Hepatocyte (in vitro differentiated cells): ENCODE measurements at regions not wholly inside any gene's neighbourhood (a gene's known extent, or its start where the extent isn't known, plus 50 kb on each side); places are given as distances from the start of the nearest gene placed in this dataset.

Experiments used
- DNase-seq: peaks from one replicate; pipeline ENCODE4 v3.0.0-alpha.2; 2016; ENCODE audit warnings: low spot score
- H2AFZ ChIP-seq: fragments of 200-600 bp; sonication (generic); 2 replicates; pipeline ENCODE4 v1.6.0; 2016; ENCODE audit warnings: antibody characterized with exemption, mild to moderate bottlenecking
- H3K27ac ChIP-seq: fragments of 200-600 bp; sonication (generic); 2 replicates; pipeline ENCODE4 v1.5.1; 2016; ENCODE audit warnings: mild to moderate bottlenecking
- H3K27me3 ChIP-seq: fragments of 200-600 bp; sonication (generic); 2 replicates; pipeline ENCODE4 v1.6.1; 2016
- H3K36me3 ChIP-seq: fragments of 200-600 bp; sonication (generic); replicated peaks from 2 replicates; pipeline ENCODE4 v1.5.1; 2016; ENCODE audit warnings: low read depth; ENCODE audit not compliant: insufficient read depth
- H3K4me1 ChIP-seq: fragments of 200-600 bp; sonication (generic); 2 replicates; pipeline ENCODE4 v1.5.1; 2016; ENCODE audit warnings: mild to moderate bottlenecking, moderate library complexity; ENCODE audit not compliant: insufficient read depth
- H3K4me2 ChIP-seq: fragments of 200-600 bp; sonication (generic); 2 replicates; pipeline ENCODE4 v1.6.0; 2016
- H3K4me3 ChIP-seq: fragments of 200-600 bp; sonication (generic); 2 replicates; pipeline ENCODE4 v1.5.1; 2016; ENCODE audit warnings: mild to moderate bottlenecking
- H3K79me2 ChIP-seq: fragments of 200-600 bp; sonication (generic); 2 replicates; pipeline ENCODE4 v1.6.0; 2017; ENCODE audit warnings: mild to moderate bottlenecking
- H3K9me2 ChIP-seq: fragments of 200-600 bp; sonication (generic); replicated peaks from 2 replicates; pipeline ENCODE4 v1.6.0; 2017; ENCODE audit warnings: mild to moderate bottlenecking; ENCODE audit not compliant: insufficient read depth
- H3K9me3 ChIP-seq: fragments of 200-600 bp; sonication (generic); 2 replicates; pipeline ENCODE4 v1.5.1; 2016; ENCODE audit warnings: low read depth, mild to moderate bottlenecking
- H4K20me1 ChIP-seq: fragments of 200-600 bp; sonication (generic); 2 replicates; pipeline ENCODE4 v1.6.0; 2016; ENCODE audit warnings: mild to moderate bottlenecking; ENCODE audit not compliant: insufficient read depth, poor library complexity, severe bottlenecking
- EZH2 ChIP-seq: fragments of 200-600 bp; sonication (generic); IDR thresholded peaks from 2 replicates; pipeline ENCODE4 v1.6.1; 2016; ENCODE audit warnings: antibody characterized with exemption, mild to moderate bottlenecking, borderline replicate concordance
- EZH2phosphoT487 ChIP-seq: fragments of 200-600 bp; sonication (generic); IDR thresholded peaks from one replicate; pipeline ENCODE4 v1.6.1; 2018; ENCODE audit warnings: antibody characterized with exemption, mild to moderate bottlenecking, low read depth, moderate library complexity; ENCODE audit not compliant: unreplicated experiment, severe bottlenecking
- WGBS: methylation state at CpG from one replicate; pipeline ENCODE4 v1.1.6; 2016; ENCODE audit warnings: low lambda C conversion rate; ENCODE audit errors: missing lambda C conversion rate; 5-methylcytosine and 5-hydroxymethylcytosine counted together
- TF ChIP-seq, protein P1 (sequence below): fragments of 200-600 bp; sonication (generic); IDR thresholded peaks from 2 replicates; pipeline ENCODE4 v1.5.1; 2016; ENCODE audit warnings: antibody characterized with exemption, mild to moderate bottlenecking; ENCODE audit not compliant: poor library complexity

DNA sequence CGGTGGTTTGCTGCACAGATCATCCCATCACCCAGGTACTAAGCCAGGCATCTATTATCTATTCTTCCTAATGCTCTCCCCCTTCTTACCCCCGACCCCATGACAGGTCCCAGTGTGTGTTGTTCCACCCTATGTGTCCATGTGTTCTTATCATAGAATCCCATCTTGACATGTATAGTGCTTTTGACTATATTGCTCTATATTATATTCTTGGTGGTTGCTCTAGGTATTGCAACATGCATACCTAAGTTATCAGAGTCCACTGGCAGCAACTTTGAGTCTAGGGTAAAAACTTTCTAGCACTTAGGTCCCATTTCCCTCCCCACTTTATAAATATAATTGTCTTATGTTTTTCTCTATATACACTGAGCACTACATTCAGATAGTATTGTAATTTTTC, 170.3 kb downstream of the TBX22 start:
- Histone ChIP-seq H3K27ac (no peak overlapping the region), H3K36me3 (no peaks in the 10 kb centered on the region), H3K27me3 (no peaks in the 10 kb centered on the region), H2AFZ (no peak overlapping the region), H3K4me1 (no peaks in the 10 kb centered on the region), H4K20me1 (no peaks in the 10 kb centered on the region), H3K4me3 (no peak overlapping the region), H3K79me2 (no peaks in the 10 kb centered on the region), H3K9me3 (no peaks in the 10 kb centered on the region), H3K4me2 (no peak overlapping the region), H3K9me2 (no peaks in the 10 kb centered on the region)
- DNase-seq, result no peak
- TF ChIP-seq, protein P1, sequence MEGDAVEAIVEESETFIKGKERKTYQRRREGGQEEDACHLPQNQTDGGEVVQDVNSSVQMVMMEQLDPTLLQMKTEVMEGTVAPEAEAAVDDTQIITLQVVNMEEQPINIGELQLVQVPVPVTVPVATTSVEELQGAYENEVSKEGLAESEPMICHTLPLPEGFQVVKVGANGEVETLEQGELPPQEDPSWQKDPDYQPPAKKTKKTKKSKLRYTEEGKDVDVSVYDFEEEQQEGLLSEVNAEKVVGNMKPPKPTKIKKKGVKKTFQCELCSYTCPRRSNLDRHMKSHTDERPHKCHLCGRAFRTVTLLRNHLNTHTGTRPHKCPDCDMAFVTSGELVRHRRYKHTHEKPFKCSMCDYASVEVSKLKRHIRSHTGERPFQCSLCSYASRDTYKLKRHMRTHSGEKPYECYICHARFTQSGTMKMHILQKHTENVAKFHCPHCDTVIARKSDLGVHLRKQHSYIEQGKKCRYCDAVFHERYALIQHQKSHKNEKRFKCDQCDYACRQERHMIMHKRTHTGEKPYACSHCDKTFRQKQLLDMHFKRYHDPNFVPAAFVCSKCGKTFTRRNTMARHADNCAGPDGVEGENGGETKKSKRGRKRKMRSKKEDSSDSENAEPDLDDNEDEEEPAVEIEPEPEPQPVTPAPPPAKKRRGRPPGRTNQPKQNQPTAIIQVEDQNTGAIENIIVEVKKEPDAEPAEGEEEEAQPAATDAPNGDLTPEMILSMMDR, result no peak
- TF ChIP-seq EZH2, result no peak
- TF ChIP-seq EZH2phosphoT487, result no peak
- 56% methylated on average over 2 of the region's 2 CpGs for WGBS

DNA sequence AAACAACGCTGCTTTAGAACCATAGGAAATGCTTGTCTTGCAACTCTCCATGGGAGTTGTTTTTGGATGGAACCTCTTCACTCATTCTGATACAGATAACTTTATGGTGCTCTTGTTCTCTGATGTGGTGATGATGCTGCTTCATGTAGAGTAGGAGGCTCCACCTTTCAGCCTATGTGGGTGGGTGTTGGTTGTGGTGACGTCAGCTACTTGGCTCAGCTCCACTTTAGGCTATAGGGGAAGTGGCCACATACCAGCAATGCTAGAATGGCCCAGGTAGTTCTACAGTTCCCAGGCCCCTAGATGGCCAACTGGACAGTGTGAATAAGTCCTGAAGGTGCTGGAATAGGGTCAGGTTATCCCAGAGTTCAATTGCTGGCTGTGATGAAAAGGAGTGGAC, 192.1 kb downstream of the TBX22 start:
- Histone ChIP-seq H4K20me1 (no peaks in the 10 kb centered on the region), H3K27ac (no peak overlapping the region), H3K27me3 (no peaks in the 10 kb centered on the region), H3K9me2 (no peaks in the 10 kb centered on the region), H3K79me2 (no peaks in the 10 kb centered on the region), H3K4me3 (no peak overlapping the region), H3K4me1 (no peaks in the 10 kb centered on the region), H3K9me3 (peaks cover 6% of the 10 kb centered on the region), H2AFZ (no peak overlapping the region), H3K4me2 (no peak overlapping the region), H3K36me3 (no peaks in the 10 kb centered on the region)
- no peak for DNase-seq
- no peak for TF ChIP-seq EZH2phosphoT487
- no peak for TF ChIP-seq EZH2
- TF ChIP-seq, protein P1, result no peak
- 81% methylated on average over 2 of the region's 2 CpGs for WGBS

DNA sequence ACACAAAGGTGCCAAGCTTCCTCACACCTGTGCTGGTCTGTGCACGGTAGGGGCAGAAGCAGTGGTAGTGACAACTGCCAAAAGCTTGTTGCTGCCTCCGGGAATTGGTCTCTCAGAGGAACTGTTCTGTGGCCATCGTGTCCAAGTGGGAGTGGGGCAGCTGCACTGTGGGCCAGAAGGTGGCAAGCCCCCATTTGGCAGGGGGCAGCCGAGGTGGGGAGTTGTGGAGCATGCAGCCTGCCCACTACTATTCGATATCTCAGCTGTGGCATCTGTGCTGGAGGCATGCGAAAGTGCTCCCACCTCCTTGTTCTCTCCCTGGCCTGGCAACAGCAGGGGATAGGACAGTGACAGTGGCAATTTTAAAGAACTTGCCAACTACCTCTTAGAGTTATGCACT, 192.8 kb downstream of the TBX22 start:
- Histone ChIP-seq H3K27ac (no peak overlapping the region), H3K4me1 (no peaks in the 10 kb centered on the region), H2AFZ (no peak overlapping the region), H3K4me3 (no peak overlapping the region), H3K9me3 (peaks cover 6% of the 10 kb centered on the region), H3K79me2 (no peaks in the 10 kb centered on the region), H3K9me2 (no peaks in the 10 kb centered on the region), H3K36me3 (no peaks in the 10 kb centered on the region), H3K4me2 (no peak overlapping the region), H3K27me3 (no peaks in the 10 kb centered on the region), H4K20me1 (no peaks in the 10 kb centered on the region)
- TF ChIP-seq, protein P1, result no peak
- TF ChIP-seq EZH2 (no peak), EZH2phosphoT487 (no peak)
- 70% methylated on average over 6 of the region's 6 CpGs for WGBS
- DNase-seq, result no peak

DNA sequence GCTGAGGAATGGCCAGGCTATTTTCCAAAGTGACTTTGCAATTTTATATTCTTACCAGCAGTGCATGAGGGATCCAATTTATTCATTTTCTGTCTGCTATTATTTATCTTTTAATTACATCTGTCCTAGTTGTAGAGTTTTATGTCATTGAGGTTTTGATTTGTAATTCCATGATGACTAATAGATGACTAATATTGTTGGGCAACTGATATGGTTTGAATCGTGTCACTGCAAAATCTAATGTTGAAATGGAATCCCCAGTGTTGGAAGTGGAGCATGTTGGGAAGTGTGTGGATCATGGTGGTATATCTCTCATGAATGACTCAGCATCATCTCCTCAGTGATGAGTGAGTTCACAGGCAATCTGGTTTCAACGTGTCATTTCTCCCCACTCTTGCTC, 201.5 kb downstream of the TBX22 start:
- H4K20me1 ChIP-seq, result no peaks in the 10 kb centered on the region
- no peaks in the 10 kb centered on the region for H3K9me2 ChIP-seq
- H3K4me3 ChIP-seq, result no peak overlapping the region
- H3K79me2 ChIP-seq, result no peaks in the 10 kb centered on the region
- no peaks in the 10 kb centered on the region for H3K4me1 ChIP-seq
- H2AFZ ChIP-seq, result no peak overlapping the region
- no peaks in the 10 kb centered on the region for H3K36me3 ChIP-seq
- H3K27ac ChIP-seq, result no peak overlapping the region
- H3K27me3 ChIP-seq, result no peaks in the 10 kb centered on the region
- WGBS, result 55% methylated on average over 2 of the region's 2 CpGs
- H3K4me2 ChIP-seq, result no peak overlapping the region
- no peak for DNase-seq
- TF ChIP-seq, protein P1, result no peak
- TF ChIP-seq EZH2 (no peak), EZH2phosphoT487 (no peak)
- no peaks in the 10 kb centered on the region for H3K9me3 ChIP-seq
